SK-N-SH (cell line): ENCODE measurements at regions not wholly inside any gene's neighbourhood (a gene's known extent, or its start where the extent isn't known, plus 50 kb on each side); places are given as distances from the start of the nearest gene placed in this dataset.

Source experiments
- CTCF ChIA-PET: fragments of 300-600, 350-600 bp; formaldehyde crosslinking; extraction: SDS; loops from one replicate; lab custom pipeline; 2021; lab: Yijun Ruan, JAX
- POLR2A ChIA-PET: fragments of 350-600 bp; sonication (Branson Sonifier 250); formaldehyde crosslinking; extraction: SDS; loops from one replicate; lab custom pipeline; 2020; ENCODE audit warnings: antibody characterized with exemption, inconsistent platforms; lab: Yijun Ruan, JAX
- DNase-seq: peaks from one replicate; pipeline ENCODE4 v3.0.0; 2012
- H2AFZ ChIP-seq: fragments of 200-600 bp; sonication (generic); 2 replicates; pipeline ENCODE4 v1.8.1; 2016; ENCODE audit warnings: antibody characterized with exemption, mild to moderate bottlenecking, low read depth
- H3F3A ChIP-seq: fragments of 200-600 bp; sonication (generic); replicated peaks from 2 replicates; pipeline ENCODE3; 2016; ENCODE audit warnings: antibody characterized with exemption, mild to moderate bottlenecking; ENCODE audit not compliant: insufficient read depth
- H3K27ac ChIP-seq, 2 experiments: fragments of 200-500 bp in 1 of 2; fragments of 200-600 bp in 1 of 2; sonication (Bioruptor generic) in 1 of 2; sonication (generic), shearing (Covaris generic) in 1 of 2; 2 replicates each; pipeline versions ENCODE4 v1.5.1 to v1.6.1; 2014 to 2016; ENCODE audit warnings: low read depth in 2 of 2, inconsistent platforms in 1 of 2, low read length in 1 of 2, mild to moderate bottlenecking in 1 of 2, mixed read lengths in 1 of 2
- H3K27me3 ChIP-seq: fragments of 200-600 bp; sonication (generic), shearing (Covaris generic); 2 replicates; pipeline ENCODE4 v1.6.1; 2016; ENCODE audit warnings: mixed run types; ENCODE audit not compliant: insufficient read depth
- H3K36me3 ChIP-seq, 2 experiments: fragments of 200-500 bp in 1 of 2; fragments of 200-600 bp in 1 of 2; sonication (Bioruptor generic) in 1 of 2; sonication (generic) in 1 of 2; replicated peaks in 1 of 2; 2 replicates each; pipeline versions ENCODE3 to v1.5.1; 2014 to 2016; ENCODE audit warnings: low read length in 1 of 2, mild to moderate bottlenecking in 1 of 2; ENCODE audit not compliant: insufficient read depth in 2 of 2, control insufficient read depth in 1 of 2
- H3K4me1 ChIP-seq, 2 experiments: fragments of 200-500 bp in 1 of 2; fragments of 200-600 bp in 1 of 2; sonication (Bioruptor generic) in 1 of 2; sonication (generic), shearing (Covaris generic) in 1 of 2; 2 replicates each; pipeline versions ENCODE4 v1.5.1 to v1.6.1; 2014 to 2016; ENCODE audit warnings: low read depth in 1 of 2, low read length in 1 of 2, mixed run types in 1 of 2; ENCODE audit not compliant: insufficient read depth in 2 of 2, control insufficient read depth in 1 of 2
- H3K4me2 ChIP-seq: fragments of 200-600 bp; sonication (generic), shearing (Covaris generic); 2 replicates; pipeline ENCODE4 v1.6.1; 2017; ENCODE audit warnings: mixed run types
- H3K4me3 ChIP-seq, 2 experiments: fragments of 200-500 bp in 1 of 2; fragments of 200-600 bp in 1 of 2; sonication (Bioruptor generic) in 1 of 2; sonication (generic), shearing (Covaris generic) in 1 of 2; 2 replicates each; pipeline versions ENCODE4 v1.5.1 to v1.8.1; 2014 to 2016; ENCODE audit warnings: low read depth in 2 of 2, inconsistent platforms in 1 of 2, low read length in 1 of 2, mild to moderate bottlenecking in 1 of 2, mixed read lengths in 1 of 2, moderate library complexity in 1 of 2
- H3K79me2 ChIP-seq: fragments of 200-600 bp; sonication (generic); 2 replicates; pipeline ENCODE4 v1.8.1; 2017; ENCODE audit warnings: mild to moderate bottlenecking; ENCODE audit not compliant: insufficient read depth
- H3K9ac ChIP-seq: fragments of 200-600 bp; sonication (generic); 2 replicates; pipeline ENCODE4 v1.6.1; 2017; ENCODE audit warnings: mixed run types
- H3K9me2 ChIP-seq: fragments of 200-600 bp; sonication (generic); 2 replicates; pipeline ENCODE4 v1.6.1; 2017; ENCODE audit warnings: mixed run types
- H3K9me3 ChIP-seq: fragments of 200-600 bp; sonication (generic); 2 replicates; pipeline ENCODE4 v1.6.1; 2017; ENCODE audit warnings: mixed run types, mild to moderate bottlenecking, moderate library complexity
- H4K20me1 ChIP-seq: fragments of 200-600 bp; sonication (generic); 2 replicates; pipeline ENCODE4 v1.6.1; 2017; ENCODE audit warnings: mild to moderate bottlenecking, mixed run types; ENCODE audit not compliant: insufficient read depth
- EZH2phosphoT487 ChIP-seq: fragments of 200-600 bp; sonication (generic); IDR thresholded peaks from 2 replicates; pipeline ENCODE4 v1.6.1; 2017; ENCODE audit warnings: low read depth, mixed run types, mild to moderate bottlenecking, antibody characterized with exemption, moderate library complexity, borderline replicate concordance
- FOSL2 ChIP-seq: IDR thresholded peaks from 2 replicates; pipeline ENCODE4 v1.4.0; 2012; ENCODE audit warnings: low read depth, mild to moderate bottlenecking, moderate library complexity, borderline replicate concordance
- FOXJ3 ChIP-seq: sonication (generic); formaldehyde crosslinking; IDR thresholded peaks from 2 replicates; pipeline ENCODE4 v1.5.1; 2020; ENCODE audit warnings: mild to moderate bottlenecking, missing genetic modification reagents
- GATA2 ChIP-seq: sonication (generic); formaldehyde crosslinking; IDR thresholded peaks from 2 replicates; pipeline ENCODE4 v1.5.0; 2020; ENCODE audit warnings: mild to moderate bottlenecking, missing genetic modification reagents
- JUND ChIP-seq: IDR thresholded peaks from 2 replicates; pipeline ENCODE4 v1.4.0; 2012
- NFIC ChIP-seq: IDR thresholded peaks from 2 replicates; pipeline ENCODE4 v1.4.0; 2012; ENCODE audit warnings: borderline replicate concordance
- RCOR1 ChIP-seq: fragments of 150-350 bp; IDR thresholded peaks from 2 replicates; pipeline ENCODE4 v1.6.1; 2017; ENCODE audit warnings: antibody characterized with exemption, low read length
- RXRA ChIP-seq: IDR thresholded peaks from 2 replicates; pipeline ENCODE4 v1.4.0; 2012; ENCODE audit warnings: low read depth, mild to moderate bottlenecking, borderline replicate concordance
- TAF1 ChIP-seq: IDR thresholded peaks from 2 replicates; pipeline ENCODE4 v1.6.1; 2012; ENCODE audit warnings: low read depth, mild to moderate bottlenecking, low read length, moderate library complexity, borderline replicate concordance
- TEAD4 ChIP-seq: IDR thresholded peaks from 2 replicates; pipeline ENCODE4 v1.4.0; 2012; ENCODE audit warnings: mild to moderate bottlenecking, borderline replicate concordance; ENCODE audit not compliant: insufficient read depth
- WGBS: methylation state at CpG from one replicate; pipeline ENCODE4 v1.1.6; 2017; ENCODE audit warnings: low lambda C conversion rate; 5-methylcytosine and 5-hydroxymethylcytosine counted together
- TF ChIP-seq, protein P1 (sequence below): fragments of 150-350 bp; IDR thresholded peaks from 2 replicates; pipeline ENCODE4 v1.6.1; 2016; ENCODE audit warnings: mild to moderate bottlenecking, low read depth, low read length
- TF ChIP-seq, protein P2 (sequence below): IDR thresholded peaks from 2 replicates; pipeline ENCODE4; 2012
- TF ChIP-seq, protein P3 (sequence below): IDR thresholded peaks from 2 replicates; pipeline ENCODE4 v1.6.1; 2012; ENCODE audit warnings: mild to moderate bottlenecking, low read depth, low read length, moderate library complexity
- TF ChIP-seq, protein P4 (sequence below): IDR thresholded peaks from 2 replicates; pipeline ENCODE4 v1.4.0; 2012; ENCODE audit warnings: low read depth

DNA sequence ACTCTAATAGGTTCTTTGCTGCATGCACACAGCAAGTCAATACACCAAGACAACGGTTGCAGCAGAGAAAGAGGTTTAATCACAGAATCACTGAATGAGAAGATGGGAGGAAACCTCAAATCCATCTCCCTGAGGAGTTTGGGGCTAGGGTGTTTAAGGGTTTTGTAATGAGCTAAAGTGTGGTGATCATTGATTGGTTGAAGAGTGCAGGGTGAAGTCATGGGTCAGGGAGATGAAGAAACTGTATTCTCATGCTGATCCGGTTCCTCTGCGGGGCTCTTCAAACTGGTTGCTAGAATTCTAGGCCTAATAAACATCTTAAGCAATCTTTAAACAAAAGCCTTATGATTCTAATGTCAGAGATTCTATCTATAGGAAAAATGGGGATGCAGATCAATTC lies 432.5 kb upstream of the FAM47C start (continued):
- TF ChIP-seq, protein P1, sequence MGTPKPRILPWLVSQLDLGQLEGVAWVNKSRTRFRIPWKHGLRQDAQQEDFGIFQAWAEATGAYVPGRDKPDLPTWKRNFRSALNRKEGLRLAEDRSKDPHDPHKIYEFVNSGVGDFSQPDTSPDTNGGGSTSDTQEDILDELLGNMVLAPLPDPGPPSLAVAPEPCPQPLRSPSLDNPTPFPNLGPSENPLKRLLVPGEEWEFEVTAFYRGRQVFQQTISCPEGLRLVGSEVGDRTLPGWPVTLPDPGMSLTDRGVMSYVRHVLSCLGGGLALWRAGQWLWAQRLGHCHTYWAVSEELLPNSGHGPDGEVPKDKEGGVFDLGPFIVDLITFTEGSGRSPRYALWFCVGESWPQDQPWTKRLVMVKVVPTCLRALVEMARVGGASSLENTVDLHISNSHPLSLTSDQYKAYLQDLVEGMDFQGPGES, result no peak
- TF ChIP-seq, protein P2, sequence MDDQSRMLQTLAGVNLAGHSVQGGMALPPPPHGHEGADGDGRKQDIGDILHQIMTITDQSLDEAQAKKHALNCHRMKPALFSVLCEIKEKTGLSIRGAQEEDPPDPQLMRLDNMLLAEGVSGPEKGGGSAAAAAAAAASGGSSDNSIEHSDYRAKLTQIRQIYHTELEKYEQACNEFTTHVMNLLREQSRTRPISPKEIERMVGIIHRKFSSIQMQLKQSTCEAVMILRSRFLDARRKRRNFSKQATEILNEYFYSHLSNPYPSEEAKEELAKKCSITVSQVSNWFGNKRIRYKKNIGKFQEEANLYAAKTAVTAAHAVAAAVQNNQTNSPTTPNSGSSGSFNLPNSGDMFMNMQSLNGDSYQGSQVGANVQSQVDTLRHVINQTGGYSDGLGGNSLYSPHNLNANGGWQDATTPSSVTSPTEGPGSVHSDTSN, result no peak
- TF ChIP-seq FOXJ3 (no peak), GATA2 (CRISPR knock-in tag) (no peak), FOSL2 (no peak), JUND (no peak), TAF1 (no peak), RXRA (no peak), RCOR1 (no peak)

DNA sequence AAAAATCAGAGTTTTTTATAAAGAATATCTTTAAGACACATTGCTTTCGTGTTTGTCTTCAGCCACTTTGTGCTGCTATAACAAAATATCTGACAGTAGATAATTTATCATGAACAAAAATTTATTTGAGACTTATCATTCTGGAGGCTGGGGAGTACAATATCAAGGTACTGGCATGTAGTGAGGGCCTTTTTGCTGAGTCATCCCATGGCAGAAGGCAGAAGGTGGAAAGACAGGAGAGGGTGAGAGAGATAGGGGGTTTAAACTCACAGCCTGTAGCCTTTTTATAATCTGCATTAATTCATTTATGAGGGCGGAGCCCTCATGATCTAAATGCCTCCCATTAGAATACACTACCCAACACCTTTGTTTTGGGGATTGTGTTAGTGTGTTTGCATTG lies 431.2 kb upstream of the FAM47C start:
- Histone ChIP-seq H3K9ac (no peak overlapping the region), H3K4me1 (no peaks in the 10 kb centered on the region), H3K36me3 (no peaks in the 10 kb centered on the region), H3K4me2 (no peak overlapping the region), H4K20me1 (no peaks in the 10 kb centered on the region), H3K27me3 (no peaks in the 10 kb centered on the region), H3K9me3 (no peaks in the 10 kb centered on the region), H3K9me2 (no peaks in the 10 kb centered on the region), H3F3A (no peaks in the 10 kb centered on the region), H3K27ac (no peak overlapping the region), H2AFZ (no peak overlapping the region), H3K79me2 (no peaks in the 10 kb centered on the region), H3K4me3 (no peak overlapping the region)
- TF ChIP-seq TEAD4 (no peak), TAF1 (no peak), NFIC (no peak), GATA2 (CRISPR knock-in tag) (no peak), EZH2phosphoT487 (no peak)
- TF ChIP-seq, protein P3, sequence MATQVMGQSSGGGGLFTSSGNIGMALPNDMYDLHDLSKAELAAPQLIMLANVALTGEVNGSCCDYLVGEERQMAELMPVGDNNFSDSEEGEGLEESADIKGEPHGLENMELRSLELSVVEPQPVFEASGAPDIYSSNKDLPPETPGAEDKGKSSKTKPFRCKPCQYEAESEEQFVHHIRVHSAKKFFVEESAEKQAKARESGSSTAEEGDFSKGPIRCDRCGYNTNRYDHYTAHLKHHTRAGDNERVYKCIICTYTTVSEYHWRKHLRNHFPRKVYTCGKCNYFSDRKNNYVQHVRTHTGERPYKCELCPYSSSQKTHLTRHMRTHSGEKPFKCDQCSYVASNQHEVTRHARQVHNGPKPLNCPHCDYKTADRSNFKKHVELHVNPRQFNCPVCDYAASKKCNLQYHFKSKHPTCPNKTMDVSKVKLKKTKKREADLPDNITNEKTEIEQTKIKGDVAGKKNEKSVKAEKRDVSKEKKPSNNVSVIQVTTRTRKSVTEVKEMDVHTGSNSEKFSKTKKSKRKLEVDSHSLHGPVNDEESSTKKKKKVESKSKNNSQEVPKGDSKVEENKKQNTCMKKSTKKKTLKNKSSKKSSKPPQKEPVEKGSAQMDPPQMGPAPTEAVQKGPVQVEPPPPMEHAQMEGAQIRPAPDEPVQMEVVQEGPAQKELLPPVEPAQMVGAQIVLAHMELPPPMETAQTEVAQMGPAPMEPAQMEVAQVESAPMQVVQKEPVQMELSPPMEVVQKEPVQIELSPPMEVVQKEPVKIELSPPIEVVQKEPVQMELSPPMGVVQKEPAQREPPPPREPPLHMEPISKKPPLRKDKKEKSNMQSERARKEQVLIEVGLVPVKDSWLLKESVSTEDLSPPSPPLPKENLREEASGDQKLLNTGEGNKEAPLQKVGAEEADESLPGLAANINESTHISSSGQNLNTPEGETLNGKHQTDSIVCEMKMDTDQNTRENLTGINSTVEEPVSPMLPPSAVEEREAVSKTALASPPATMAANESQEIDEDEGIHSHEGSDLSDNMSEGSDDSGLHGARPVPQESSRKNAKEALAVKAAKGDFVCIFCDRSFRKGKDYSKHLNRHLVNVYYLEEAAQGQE, result no peak
- TF ChIP-seq, protein P4, sequence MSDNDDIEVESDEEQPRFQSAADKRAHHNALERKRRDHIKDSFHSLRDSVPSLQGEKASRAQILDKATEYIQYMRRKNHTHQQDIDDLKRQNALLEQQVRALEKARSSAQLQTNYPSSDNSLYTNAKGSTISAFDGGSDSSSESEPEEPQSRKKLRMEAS, result no peak
- ChIA-PET CTCF (no interaction called here), POLR2A (no interaction called here)
- DNase-seq, result no peak
- WGBS, result 15% methylated on average over 2 of the region's 2 CpGs
